ENCODE measurements at regions not wholly inside any gene's neighbourhood (a gene's known extent, or its start where the extent isn't known, plus 50 kb on each side); places are given as distances from the start of the nearest gene placed in this dataset.
"Not testable (repeated sequence)": the region's sequence is repeated elsewhere in the genome, so short reads cannot be mapped to it uniquely, and the experiment has no call there.

GRCh38 chr10:33965795-33966581 lies 631.5 kb upstream of the NRP1 start:
- DNase-seq (ENCODE audit: low read depth in 4 of 4, low spot score in 3 of 4): no peak

DNA sequence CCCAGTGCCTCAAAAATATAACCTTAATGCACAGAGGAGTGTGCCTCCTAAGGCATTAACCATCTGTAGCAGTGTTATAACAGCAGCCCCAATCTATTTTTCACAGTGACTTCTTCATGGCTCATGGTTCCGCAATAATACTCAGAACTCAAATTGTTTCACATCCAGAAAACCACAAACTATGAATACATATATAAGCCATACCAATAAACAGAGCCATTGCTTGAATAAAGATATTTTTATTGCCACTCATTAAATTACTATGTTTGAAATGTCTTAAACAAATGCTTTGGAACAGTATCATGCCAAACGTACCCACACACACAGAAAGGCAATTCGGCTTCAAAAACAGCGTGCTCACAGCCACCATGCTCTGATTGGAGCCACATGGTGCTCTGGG lies 629.3 kb upstream of the NRP1 start:
- DNase-seq (ENCODE audit: low read depth in 4 of 4, low spot score in 3 of 4): no peak

- not testable (repeated sequence) for DNase-seq (ENCODE audit: low read depth in 4 of 4, low spot score in 3 of 4)
Measured at GRCh38 chr10:33956322-33956721, 621.9 kb upstream of the NRP1 start.

- DNase-seq (ENCODE audit: low read depth in 4 of 4, low spot score in 3 of 4): no peak
Measured at GRCh38 chr10:33955676-33956075, 621.2 kb upstream of the NRP1 start.

- DNase-seq (ENCODE audit: low read depth in 4 of 4, low spot score in 3 of 4): no peak
Measured at GRCh38 chr10:33952692-33953360, 618.4 kb upstream of the NRP1 start.

- no peak for DNase-seq (ENCODE audit: low read depth in 4 of 4, low spot score in 3 of 4)
Measured at GRCh38 chr10:33950206-33950605, 615.7 kb upstream of the NRP1 start.

GRCh38 chr10:33947544-33947943 lies 613.1 kb upstream of the NRP1 start:
- no peak for DNase-seq (ENCODE audit: low read depth in 4 of 4, low spot score in 3 of 4)

DNA sequence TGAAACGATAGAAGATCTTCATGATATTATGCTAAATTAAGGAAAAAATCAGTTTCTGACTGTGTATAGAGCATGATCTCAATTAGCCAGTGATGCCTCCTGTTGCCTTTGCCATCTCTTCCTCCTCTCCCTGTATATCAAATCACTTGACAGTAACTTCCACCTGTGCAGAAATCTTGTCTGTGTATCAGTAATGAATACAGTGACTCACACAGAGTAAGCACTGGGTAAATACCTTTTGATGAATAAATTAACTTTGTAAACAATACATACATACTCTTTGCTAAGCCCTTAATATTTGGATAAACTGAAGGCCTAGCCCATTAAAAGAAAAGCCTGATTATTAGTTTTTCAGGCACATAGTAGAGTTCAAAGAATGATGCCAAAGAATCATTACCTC lies 610.6 kb upstream of the NRP1 start:
- DNase-seq (ENCODE audit: low read depth in 4 of 4, low spot score in 3 of 4): no peak

DNA sequence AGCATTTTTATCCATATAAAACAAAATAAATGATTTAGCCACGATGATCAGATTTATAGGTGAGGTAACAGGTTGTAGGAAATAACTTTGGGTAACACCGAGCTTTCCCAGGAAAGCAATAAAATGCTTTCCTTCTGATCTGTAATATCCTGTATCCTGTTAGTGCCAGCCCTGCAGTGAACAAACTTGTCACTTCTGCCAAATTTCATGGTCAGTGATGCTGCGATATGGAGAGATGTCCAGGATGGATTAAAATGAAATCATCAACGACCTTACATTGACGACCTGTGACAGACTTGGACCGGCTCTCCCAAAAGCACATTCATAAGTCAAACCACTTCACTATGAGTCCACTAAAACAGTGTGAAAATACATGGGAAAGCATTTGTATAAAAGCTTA lies 608.0 kb upstream of the NRP1 start:
- DNase-seq (ENCODE audit: low read depth in 4 of 4, low spot score in 3 of 4): no peak

GRCh38 chr10:33939892-33940291 lies 605.4 kb upstream of the NRP1 start:
- DNase-seq (ENCODE audit: low read depth in 4 of 4, low spot score in 3 of 4): no peak

DNA sequence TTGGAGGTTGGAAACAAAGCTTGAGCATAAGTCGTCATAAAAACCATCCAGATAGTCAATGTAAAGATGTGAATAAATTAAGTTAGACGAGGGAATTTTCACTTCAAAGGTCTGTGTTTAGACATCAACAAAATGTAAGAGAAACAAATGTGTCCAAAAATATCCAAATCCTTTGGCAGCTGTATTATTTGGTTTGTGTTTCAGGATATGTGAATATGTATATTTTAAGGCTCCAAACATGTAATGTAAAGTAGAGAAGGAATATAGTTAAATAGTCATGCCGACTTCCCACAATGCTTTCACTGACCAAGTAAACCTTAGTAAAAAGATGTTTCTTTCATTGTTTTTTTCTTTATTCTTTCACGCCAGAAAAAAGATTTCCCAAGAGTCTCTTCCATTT lies 604.9 kb upstream of the NRP1 start:
- DNase-seq (ENCODE audit: low read depth in 4 of 4, low spot score in 3 of 4): no peak

GRCh38 chr10:33938001-33938400 lies 603.5 kb upstream of the NRP1 start:
- DNase-seq (ENCODE audit: low read depth in 4 of 4, low spot score in 3 of 4): no peak

DNA sequence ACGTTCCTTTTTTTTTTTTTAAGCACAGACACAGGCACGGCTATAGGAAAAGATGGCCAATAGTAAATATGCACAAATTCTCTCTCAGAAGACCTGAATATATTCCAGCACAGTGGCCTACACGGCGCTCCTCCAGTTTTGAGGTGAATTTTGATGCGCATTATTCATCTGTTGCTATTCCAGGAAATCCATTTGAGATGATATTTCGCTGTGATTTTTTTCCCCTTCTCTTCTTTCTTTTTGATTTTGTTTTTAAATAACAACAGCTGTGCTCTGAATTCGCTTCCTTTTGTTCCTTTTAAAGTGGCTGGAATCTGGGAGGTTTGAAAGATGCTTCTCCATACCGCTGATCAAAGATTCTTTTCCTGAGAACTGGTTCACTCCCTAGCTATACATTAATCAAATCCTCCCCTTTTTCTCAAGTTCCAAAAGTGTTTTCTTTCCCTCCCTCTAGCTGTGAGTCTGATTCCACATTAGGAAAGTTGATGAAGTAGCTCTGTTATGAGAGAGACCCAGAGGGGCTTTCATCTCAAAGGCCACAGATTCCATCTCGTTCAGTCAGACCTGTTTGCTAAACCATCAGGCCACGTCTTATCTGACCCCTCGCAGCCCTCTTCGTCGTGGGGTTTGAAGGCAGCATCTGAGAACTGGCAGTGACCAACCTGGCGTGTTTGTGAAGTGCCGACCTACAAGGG lies 602.7 kb upstream of the NRP1 start:
- DNase-seq (ENCODE audit: low read depth in 4 of 4, low spot score in 3 of 4): peak in 3 of 4 donors; percentile 53 to 70 (median 54)

GRCh38 chr10:33935350-33935749 lies 600.9 kb upstream of the NRP1 start:
- no peak for DNase-seq (ENCODE audit: low read depth in 4 of 4, low spot score in 3 of 4)

DNA sequence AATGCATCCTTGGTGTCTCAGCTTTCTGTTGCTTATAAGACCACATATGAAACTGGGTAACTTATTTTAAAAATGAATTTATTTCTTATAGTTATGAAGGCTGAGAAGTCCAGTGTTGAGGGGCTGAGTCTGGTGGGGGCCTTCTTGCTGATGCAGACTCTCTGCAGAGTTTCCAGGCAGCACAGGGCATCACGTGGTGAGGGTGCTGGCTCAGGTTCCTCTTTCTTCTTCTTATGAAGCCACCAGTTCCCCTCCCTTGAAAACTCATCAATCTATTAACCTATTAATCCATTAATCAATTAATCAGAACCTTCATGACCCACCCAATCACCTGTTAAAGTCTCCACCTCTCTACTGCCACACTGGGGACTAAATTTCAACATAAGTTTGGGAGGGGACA lies 595.6 kb upstream of the NRP1 start:
- DNase-seq (ENCODE audit: low read depth in 4 of 4, low spot score in 3 of 4): no peak

DNA sequence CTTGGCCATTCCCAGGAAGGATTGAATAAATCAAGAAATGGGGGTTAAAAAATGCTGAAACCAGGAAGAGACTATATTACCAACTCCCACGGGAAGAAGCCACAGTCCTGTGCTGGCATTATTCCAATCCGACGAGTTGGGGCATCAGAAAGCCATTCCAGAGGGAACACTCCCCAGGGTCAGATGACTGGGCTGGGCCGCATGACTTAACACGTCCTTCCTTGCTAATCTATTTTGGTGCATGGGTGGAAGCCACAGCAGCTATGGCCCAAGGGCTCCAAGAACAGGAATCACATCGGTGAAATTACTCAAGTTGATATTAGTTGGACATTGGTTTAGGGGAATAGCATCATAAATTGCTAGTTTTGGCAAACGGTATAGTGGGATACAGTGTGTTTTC lies 592.9 kb upstream of the NRP1 start:
- DNase-seq (ENCODE audit: low read depth in 4 of 4, low spot score in 3 of 4): peak in 1 of 4 donors; percentile 36

- no peak for DNase-seq (ENCODE audit: low read depth in 4 of 4, low spot score in 3 of 4)
Measured at GRCh38 chr10:33921970-33922605, 587.6 kb upstream of the NRP1 start.

DNA sequence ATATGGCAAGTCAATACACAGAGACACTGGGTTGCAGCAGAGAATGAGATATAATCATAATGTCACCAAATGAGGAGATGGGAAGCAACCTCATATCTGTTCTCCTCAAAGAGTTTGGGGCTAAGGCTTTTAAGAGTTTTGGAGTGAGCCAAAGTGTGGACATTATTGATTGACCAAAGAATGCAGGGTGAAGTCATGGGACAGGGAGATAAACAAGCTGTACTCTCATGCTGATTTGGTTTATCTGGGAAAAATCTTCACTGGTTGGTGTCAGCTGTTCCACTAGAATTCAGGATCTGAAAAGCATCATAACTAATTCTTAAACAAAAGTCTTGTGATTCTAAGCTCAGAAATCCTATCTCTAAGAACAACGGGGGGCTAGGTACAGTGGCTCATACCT lies 585.9 kb upstream of the NRP1 start:
- DNase-seq (ENCODE audit: low read depth in 4 of 4, low spot score in 3 of 4): no peak

DNA sequence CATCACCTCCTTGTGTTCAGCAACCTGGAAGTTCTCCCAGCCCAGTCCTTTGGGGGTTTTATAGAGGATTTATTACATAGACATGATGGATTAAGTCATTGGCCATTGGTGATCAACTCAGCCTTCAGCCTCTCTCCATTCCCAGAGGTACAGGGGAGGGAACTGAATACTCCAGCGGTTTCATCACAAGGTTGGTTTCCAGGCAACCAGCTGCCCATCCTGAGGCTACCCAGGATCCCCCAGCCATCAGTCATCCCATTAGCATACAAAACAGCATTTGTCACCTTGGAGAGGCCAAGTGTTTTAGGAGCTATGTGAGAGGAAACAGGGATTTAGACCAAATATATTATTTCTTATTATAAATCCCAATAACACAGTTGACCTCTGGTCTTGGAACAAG lies 584.8 kb upstream of the NRP1 start:
- DNase-seq (ENCODE audit: low read depth in 4 of 4, low spot score in 3 of 4): no peak

DNA sequence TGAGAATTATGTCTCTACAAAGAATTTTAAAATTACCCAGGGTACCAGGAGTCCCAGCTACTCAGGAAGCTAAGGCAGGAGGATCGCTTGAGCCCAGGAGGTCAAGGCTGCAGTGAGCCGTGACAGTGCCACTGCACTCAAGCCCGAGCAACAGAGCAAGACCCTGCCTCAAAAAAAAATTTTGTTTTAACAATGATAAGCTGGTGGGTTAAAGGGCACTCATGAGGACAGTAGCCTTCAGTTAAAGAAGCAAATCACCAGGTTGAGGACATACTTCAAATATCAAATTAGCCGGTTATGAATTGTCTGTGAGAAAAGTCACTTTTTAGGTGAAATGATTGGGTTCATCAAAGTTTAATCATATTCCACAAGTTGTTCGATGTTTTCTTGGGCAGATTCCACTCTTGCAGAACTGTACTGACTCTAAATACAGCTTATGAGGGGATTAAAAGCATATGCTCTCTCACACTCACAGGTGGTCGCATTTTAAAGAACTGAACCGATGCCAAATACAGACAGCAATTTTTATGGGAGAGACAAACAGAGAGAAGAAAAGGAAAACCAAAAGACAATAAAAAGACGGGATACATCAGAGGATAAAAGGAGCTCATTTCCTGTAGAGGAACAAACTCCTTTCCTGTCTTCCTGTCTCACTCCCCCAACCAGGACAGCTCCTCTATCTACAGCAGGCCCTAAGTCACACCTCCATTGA lies 582.8 kb upstream of the NRP1 start:
- no peak for DNase-seq (ENCODE audit: low read depth in 4 of 4, low spot score in 3 of 4)

DNA sequence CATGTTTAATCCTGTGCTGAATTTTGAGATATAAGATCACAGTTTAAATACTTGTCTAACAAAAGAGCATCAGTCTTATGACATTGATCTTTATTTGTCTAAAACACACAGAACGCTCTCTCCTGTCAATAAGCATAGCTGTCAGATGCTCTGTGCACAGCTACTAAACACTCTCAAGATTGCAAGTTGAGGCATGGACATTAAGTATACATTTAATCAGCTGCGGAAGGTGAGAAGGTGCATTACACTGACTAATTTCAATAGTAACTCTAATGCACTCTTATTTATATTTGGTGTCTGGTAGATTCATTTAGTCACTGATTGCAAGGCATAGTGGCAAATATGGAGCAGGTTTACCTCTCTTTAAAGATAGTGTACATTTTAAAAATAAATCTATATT lies 580.3 kb upstream of the NRP1 start:
- DNase-seq (ENCODE audit: low read depth in 4 of 4, low spot score in 3 of 4): no peak
